Liver (tissue), 3 donors: ENCODE measurements at regions not wholly inside any gene's neighbourhood (a gene's known extent, or its start where the extent isn't known, plus 50 kb on each side); places are given as distances from the start of the nearest gene placed in this dataset.

Experiments used
- EGR1 ChIP-seq, 2 donors: IDR thresholded peaks; 2 replicates each; pipeline ENCODE4 v1.6.1; 2016 to 2018; ENCODE audit warnings: antibody characterized with exemption in 2 of 2, low read depth in 2 of 2
- FOXA1 ChIP-seq: IDR thresholded peaks from 2 replicates; pipeline ENCODE4 v1.6.1; 2016; ENCODE audit warnings: antibody characterized with exemption
- RAD21 ChIP-seq, 2 donors: IDR thresholded peaks; 2 replicates each; pipeline ENCODE4 v1.6.1; 2016; ENCODE audit warnings: antibody characterized with exemption in 2 of 2, mild to moderate bottlenecking in 2 of 2
- REST ChIP-seq: IDR thresholded peaks from 2 replicates; pipeline ENCODE4 v1.6.1; 2016; ENCODE audit warnings: antibody characterized with exemption, mild to moderate bottlenecking
- TAF1 ChIP-seq: conservative IDR thresholded peaks from 2 replicates; pipeline ENCODE4 v1.6.1; 2016; ENCODE audit warnings: antibody characterized with exemption, mild to moderate bottlenecking
- YY1 ChIP-seq: IDR thresholded peaks from 2 replicates; pipeline ENCODE4 v1.6.1; 2016; ENCODE audit warnings: antibody characterized with exemption, mild to moderate bottlenecking
- TF ChIP-seq, protein P1 (sequence below): IDR thresholded peaks from 2 replicates; pipeline ENCODE4 v1.6.1; 2016; ENCODE audit warnings: antibody characterized with exemption
- TF ChIP-seq, protein P2 (sequence below): fragments of 150-350 bp; IDR thresholded peaks from 2 replicates; pipeline ENCODE4 v1.5.1; 2017; ENCODE audit warnings: improper control_type of control experiment, low read depth, low read length; ENCODE audit not compliant: missing input control
- TF ChIP-seq, protein P3 (sequence below): IDR thresholded peaks from 2 replicates; pipeline ENCODE4 v1.6.1; 2016; ENCODE audit warnings: antibody characterized with exemption
- donor health status: healthy.
- donor health status: healthy.

DNA sequence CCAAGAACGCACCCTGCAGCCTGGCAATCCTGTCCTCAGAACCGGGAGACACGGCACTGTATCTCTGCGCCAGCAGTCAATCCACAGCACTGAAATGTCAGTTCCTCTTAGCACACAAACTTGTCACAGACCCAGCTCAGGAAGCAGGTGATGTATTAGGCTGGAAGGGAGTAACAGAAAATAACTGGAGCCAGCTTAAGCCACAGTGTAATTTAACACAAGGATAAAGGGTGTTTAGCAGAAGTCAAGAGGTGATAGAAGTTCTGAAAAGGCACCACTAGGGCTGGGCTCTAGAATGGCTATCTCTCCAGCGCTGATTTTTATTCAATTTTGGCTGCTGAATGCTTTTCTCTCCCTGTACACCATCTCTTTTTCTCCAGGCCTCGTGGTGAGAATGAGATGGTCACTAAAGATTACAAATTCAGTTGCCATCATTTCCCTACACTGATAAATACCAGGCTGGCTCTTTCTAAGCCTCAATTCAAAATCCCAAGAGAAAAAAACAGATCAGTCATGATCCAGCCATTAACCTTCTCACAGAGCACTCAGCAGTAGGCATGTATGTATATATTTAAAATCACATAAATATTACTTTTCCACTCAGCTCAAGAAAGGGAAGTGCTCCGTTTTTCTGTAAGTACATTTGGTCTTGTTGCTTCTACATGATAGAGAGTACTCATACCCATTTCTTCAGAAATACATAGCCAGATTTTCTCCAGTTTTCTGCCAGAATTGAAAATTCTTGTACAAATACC, 102.7 kb upstream of the PRSS1 start:
- TF ChIP-seq, protein P1, sequence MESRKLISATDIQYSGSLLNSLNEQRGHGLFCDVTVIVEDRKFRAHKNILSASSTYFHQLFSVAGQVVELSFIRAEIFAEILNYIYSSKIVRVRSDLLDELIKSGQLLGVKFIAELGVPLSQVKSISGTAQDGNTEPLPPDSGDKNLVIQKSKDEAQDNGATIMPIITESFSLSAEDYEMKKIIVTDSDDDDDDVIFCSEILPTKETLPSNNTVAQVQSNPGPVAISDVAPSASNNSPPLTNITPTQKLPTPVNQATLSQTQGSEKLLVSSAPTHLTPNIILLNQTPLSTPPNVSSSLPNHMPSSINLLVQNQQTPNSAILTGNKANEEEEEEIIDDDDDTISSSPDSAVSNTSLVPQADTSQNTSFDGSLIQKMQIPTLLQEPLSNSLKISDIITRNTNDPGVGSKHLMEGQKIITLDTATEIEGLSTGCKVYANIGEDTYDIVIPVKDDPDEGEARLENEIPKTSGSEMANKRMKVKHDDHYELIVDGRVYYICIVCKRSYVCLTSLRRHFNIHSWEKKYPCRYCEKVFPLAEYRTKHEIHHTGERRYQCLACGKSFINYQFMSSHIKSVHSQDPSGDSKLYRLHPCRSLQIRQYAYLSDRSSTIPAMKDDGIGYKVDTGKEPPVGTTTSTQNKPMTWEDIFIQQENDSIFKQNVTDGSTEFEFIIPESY = no peak
- TF ChIP-seq, protein P2, sequence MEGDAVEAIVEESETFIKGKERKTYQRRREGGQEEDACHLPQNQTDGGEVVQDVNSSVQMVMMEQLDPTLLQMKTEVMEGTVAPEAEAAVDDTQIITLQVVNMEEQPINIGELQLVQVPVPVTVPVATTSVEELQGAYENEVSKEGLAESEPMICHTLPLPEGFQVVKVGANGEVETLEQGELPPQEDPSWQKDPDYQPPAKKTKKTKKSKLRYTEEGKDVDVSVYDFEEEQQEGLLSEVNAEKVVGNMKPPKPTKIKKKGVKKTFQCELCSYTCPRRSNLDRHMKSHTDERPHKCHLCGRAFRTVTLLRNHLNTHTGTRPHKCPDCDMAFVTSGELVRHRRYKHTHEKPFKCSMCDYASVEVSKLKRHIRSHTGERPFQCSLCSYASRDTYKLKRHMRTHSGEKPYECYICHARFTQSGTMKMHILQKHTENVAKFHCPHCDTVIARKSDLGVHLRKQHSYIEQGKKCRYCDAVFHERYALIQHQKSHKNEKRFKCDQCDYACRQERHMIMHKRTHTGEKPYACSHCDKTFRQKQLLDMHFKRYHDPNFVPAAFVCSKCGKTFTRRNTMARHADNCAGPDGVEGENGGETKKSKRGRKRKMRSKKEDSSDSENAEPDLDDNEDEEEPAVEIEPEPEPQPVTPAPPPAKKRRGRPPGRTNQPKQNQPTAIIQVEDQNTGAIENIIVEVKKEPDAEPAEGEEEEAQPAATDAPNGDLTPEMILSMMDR = no peak
- TF ChIP-seq, protein P3, sequence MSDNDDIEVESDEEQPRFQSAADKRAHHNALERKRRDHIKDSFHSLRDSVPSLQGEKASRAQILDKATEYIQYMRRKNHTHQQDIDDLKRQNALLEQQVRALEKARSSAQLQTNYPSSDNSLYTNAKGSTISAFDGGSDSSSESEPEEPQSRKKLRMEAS = no peak
- TF ChIP-seq YY1 (no peak), RAD21 (IDR thresholded peaks at IDR 0.05) (no peak), TAF1 (no peak), REST (no peak), FOXA1 (no peak), EGR1 (IDR thresholded peaks at IDR 0.05; ENCODE audit: low read depth in 2 of 2) (no peak)
